ENCODE measurements at regions not wholly inside any gene's neighbourhood (a gene's known extent, or its start where the extent isn't known, plus 50 kb on each side); places are given as distances from the start of the nearest gene placed in this dataset.

DNA sequence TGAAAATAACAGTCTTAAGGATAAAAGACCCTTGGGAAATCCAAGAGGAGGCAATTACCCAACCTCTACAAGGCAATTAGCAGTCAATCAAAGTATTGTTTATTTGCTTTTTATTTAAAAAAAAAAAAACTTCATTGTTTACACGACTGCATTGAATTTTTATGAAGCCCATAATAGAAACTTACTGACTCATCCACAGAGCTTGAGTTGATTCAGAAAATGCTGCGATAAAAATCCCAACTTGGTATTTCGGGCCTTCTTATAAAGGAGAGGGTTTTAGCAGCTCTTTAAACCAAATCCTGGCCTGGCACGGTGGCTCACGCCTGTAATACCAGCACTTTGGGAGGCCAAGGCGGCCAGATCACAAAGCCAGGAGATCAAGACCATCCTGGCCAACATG, 69.2 kb upstream of the PALS2 start (continued):
- TF ChIP-seq CTCF (IDR thresholded peaks at IDR 0.05) = no peak

GRCh38 chr7:24504836-24505235, 68.4 kb upstream of the PALS2 start:
- CTCF ChIA-PET = interaction anchor here (0.8 to 1.8 kb wide), 5 partner anchors 11 to 81 kb away, joined by 3 to 4 read pairs (median 4); no protein-coding TSS in a partner anchor
- no peaks in the 10 kb centered on the region for H4K20me1 ChIP-seq (ENCODE audit: insufficient read depth)
- no peaks in the 10 kb centered on the region for H3K9me3 ChIP-seq
- no peaks in the 10 kb centered on the region for H3K9me2 ChIP-seq
- H3K4me2 ChIP-seq = no peak overlapping the region
- no peak for DNase-seq
- no peak overlapping the region for H3K9ac ChIP-seq
- H3K27me3 ChIP-seq (ENCODE audit: insufficient read depth) = no peaks in the 10 kb centered on the region; the same call in 1 of the 2 replicates
- H3K4me3 ChIP-seq (ENCODE audit: low read depth in 2 of 2, low read length in 1 of 2) = no peak overlapping the region
- POLR2A ChIA-PET = no interaction called here
- no peak overlapping the region for H3K27ac ChIP-seq (ENCODE audit: low read depth in 2 of 2, low read length in 1 of 2)
- WGBS (ENCODE audit: low lambda C conversion rate) = 38% methylated on average over 2 of the region's 2 CpGs
- H3F3A ChIP-seq (replicated peaks; ENCODE audit: insufficient read depth) = no peaks in the 10 kb centered on the region
- H3K4me1 ChIP-seq (ENCODE audit: control insufficient read depth in 1 of 2, insufficient read depth in 2 of 2, low read depth in 1 of 2, low read length in 1 of 2) = no peaks in the 10 kb centered on the region; a peak in 1 of 4 replicates
- H3K36me3 ChIP-seq (replicated peaks in 1 of 2; ENCODE audit: control insufficient read depth in 1 of 2, insufficient read depth in 2 of 2, low read length in 1 of 2) = no peaks in the 10 kb centered on the region
- TF ChIP-seq SMC3 (IDR thresholded peaks at IDR 0.05; ENCODE audit: low read depth, low read length) = no peak
- TF ChIP-seq, protein P1, sequence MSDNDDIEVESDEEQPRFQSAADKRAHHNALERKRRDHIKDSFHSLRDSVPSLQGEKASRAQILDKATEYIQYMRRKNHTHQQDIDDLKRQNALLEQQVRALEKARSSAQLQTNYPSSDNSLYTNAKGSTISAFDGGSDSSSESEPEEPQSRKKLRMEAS (IDR thresholded peaks at IDR 0.05; ENCODE audit: low read depth) = no peak
- TF ChIP-seq, protein P2, sequence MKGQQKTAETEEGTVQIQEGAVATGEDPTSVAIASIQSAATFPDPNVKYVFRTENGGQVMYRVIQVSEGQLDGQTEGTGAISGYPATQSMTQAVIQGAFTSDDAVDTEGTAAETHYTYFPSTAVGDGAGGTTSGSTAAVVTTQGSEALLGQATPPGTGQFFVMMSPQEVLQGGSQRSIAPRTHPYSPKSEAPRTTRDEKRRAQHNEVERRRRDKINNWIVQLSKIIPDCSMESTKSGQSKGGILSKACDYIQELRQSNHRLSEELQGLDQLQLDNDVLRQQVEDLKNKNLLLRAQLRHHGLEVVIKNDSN (IDR thresholded peaks at IDR 0.05; ENCODE audit: borderline replicate concordance, low read depth) = no peak
- TF ChIP-seq FOXM1 (IDR thresholded peaks at IDR 0.05; ENCODE audit: low read depth) = no peak
- no peak for TF ChIP-seq ZBTB33 (IDR thresholded peaks at IDR 0.05; ENCODE audit: borderline replicate concordance, low read depth)
- TF ChIP-seq RAD21 (IDR thresholded peaks at IDR 0.05; ENCODE audit: low read length) = no peak
- no peak for TF ChIP-seq SIN3A (IDR thresholded peaks at IDR 0.05; ENCODE audit: borderline replicate concordance, low read depth, low read length)
- no peak for TF ChIP-seq FOXJ3 (CRISPR knock-in tag; IDR thresholded peaks at IDR 0.05)
- no peak for TF ChIP-seq PBX3 (IDR thresholded peaks at IDR 0.05)
- TF ChIP-seq REST (IDR thresholded peaks at IDR 0.05; ENCODE audit: low read depth, low read length) = no peak
- TF ChIP-seq JUND (IDR thresholded peaks at IDR 0.05) = no peak
- TF ChIP-seq, protein P3, sequence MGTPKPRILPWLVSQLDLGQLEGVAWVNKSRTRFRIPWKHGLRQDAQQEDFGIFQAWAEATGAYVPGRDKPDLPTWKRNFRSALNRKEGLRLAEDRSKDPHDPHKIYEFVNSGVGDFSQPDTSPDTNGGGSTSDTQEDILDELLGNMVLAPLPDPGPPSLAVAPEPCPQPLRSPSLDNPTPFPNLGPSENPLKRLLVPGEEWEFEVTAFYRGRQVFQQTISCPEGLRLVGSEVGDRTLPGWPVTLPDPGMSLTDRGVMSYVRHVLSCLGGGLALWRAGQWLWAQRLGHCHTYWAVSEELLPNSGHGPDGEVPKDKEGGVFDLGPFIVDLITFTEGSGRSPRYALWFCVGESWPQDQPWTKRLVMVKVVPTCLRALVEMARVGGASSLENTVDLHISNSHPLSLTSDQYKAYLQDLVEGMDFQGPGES (IDR thresholded peaks at IDR 0.05; ENCODE audit: low read depth, low read length) = no peak
- H3K79me2 ChIP-seq (ENCODE audit: insufficient read depth) = no peaks in the 10 kb centered on the region
- no peak overlapping the region for H2AFZ ChIP-seq (ENCODE audit: low read depth)

Data from SK-N-SH (cell line).